ENCODE measurements at regions not wholly inside any gene's neighbourhood (a gene's known extent, or its start where the extent isn't known, plus 50 kb on each side); places are given as distances from the start of the nearest gene placed in this dataset.

GRCh38 chr15:96406701-96407100 lies 76.2 kb downstream of the NR2F2 start:
- Histone ChIP-seq H3K27ac (ENCODE audit: extremely low read depth, low read depth, low read length) (no peak overlapping the region), H3K9me3 (ENCODE audit: control insufficient read depth, insufficient read depth, low read depth, low read length) (no peaks in the 10 kb centered on the region), H3K36me3 (ENCODE audit: control insufficient read depth in 2 of 2, insufficient read depth in 1 of 2, low read length in 2 of 2) (no peaks in the 10 kb centered on the region), H3K4me1 (ENCODE audit: control insufficient read depth, insufficient read depth, low read length) (peaks cover 10% of the 10 kb centered on the region), H3K4me3 (ENCODE audit: low read depth, low read length) (no peak overlapping the region)
- ChIA-PET CTCF (interaction anchor here (0.6 kb wide), 1 partner anchor 1877 kb away, joined by 3 read pairs; no protein-coding TSS in a partner anchor), POLR2A (no interaction called here)
- TF ChIP-seq ZNF580 (tag by site-specific recombination; IDR thresholded peaks at IDR 0.05) = no peak
- no peak for TF ChIP-seq OSR2 (tag by site-specific recombination; IDR thresholded peaks at IDR 0.05)
- no peak for TF ChIP-seq YY1 (tag by site-specific recombination; IDR thresholded peaks at IDR 0.05)
- no peak for TF ChIP-seq ZNF19 (tag by site-specific recombination; IDR thresholded peaks at IDR 0.05; ENCODE audit: low read depth)
- TF ChIP-seq ZNF792 (tag by site-specific recombination; IDR thresholded peaks at IDR 0.05) = no peak
- no peak for TF ChIP-seq ZNF24 (tag by site-specific recombination; IDR thresholded peaks at IDR 0.05)
- no peak for TF ChIP-seq YY2 (tag by site-specific recombination; IDR thresholded peaks at IDR 0.05)
- TF ChIP-seq, protein P1, sequence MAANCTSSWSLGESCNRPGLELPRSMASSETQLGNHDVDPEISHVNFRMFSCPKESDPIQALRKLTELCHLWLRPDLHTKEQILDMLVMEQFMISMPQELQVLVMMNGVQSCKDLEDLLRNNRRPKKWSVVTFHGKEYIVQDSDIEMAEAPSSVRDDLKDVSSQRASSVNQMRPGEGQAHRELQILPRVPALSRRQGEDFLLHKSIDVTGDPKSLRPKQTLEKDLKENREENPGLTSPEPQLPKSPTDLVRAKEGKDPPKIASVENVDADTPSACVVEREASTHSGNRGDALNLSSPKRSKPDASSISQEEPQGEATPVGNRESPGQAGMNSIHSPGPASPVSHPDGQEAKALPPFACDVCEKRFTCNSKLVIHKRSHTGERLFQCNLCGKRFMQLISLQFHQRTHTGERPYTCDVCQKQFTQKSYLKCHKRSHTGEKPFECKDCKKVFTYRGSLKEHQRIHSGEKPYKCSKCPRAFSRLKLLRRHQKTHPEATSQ (tag by site-specific recombination; IDR thresholded peaks at IDR 0.05) = no peak
- TF ChIP-seq ZNF549 (tag by site-specific recombination; IDR thresholded peaks at IDR 0.05) = no peak
- TF ChIP-seq WT1 (tag by site-specific recombination; IDR thresholded peaks at IDR 0.05) = no peak
- no peak for TF ChIP-seq ZNF777 (tag by site-specific recombination; IDR thresholded peaks at IDR 0.05; ENCODE audit: borderline replicate concordance)
- TF ChIP-seq ZBTB1 (tag by site-specific recombination; IDR thresholded peaks at IDR 0.05) = no peak
- no peak for TF ChIP-seq PRDM1 (tag by site-specific recombination; IDR thresholded peaks at IDR 0.05)
- TF ChIP-seq ZBTB6 (tag by site-specific recombination; IDR thresholded peaks at IDR 0.05) = no peak
- TF ChIP-seq ZNF10 (tag by site-specific recombination; IDR thresholded peaks at IDR 0.05) = no peak
- no peak for TF ChIP-seq ZNF350 (tag by site-specific recombination; IDR thresholded peaks at IDR 0.05)
- TF ChIP-seq ZNF610 (tag by site-specific recombination; IDR thresholded peaks at IDR 0.05; ENCODE audit: borderline replicate concordance) = no peak

GRCh38 chr15:96407482-96407881 lies 77.0 kb downstream of the NR2F2 start:
- Histone ChIP-seq H3K9me3 (ENCODE audit: control insufficient read depth, insufficient read depth, low read depth, low read length) (no peaks in the 10 kb centered on the region), H3K4me3 (ENCODE audit: low read depth, low read length) (no peak overlapping the region), H3K4me1 (ENCODE audit: control insufficient read depth, insufficient read depth, low read length) (peaks cover 18% of the 10 kb centered on the region), H3K27ac (ENCODE audit: extremely low read depth, low read depth, low read length) (no peak overlapping the region), H3K36me3 (ENCODE audit: control insufficient read depth in 2 of 2, insufficient read depth in 1 of 2, low read length in 2 of 2) (no peaks in the 10 kb centered on the region)
- ChIA-PET POLR2A (no interaction called here), CTCF (interaction anchor here (0.6 kb wide), 1 partner anchor 1876 kb away, joined by 3 read pairs; no protein-coding TSS in a partner anchor)
- TF ChIP-seq ZNF18 (tag by site-specific recombination; IDR thresholded peaks at IDR 0.05) (peak; percentile 80), ZNF580 (tag by site-specific recombination; IDR thresholded peaks at IDR 0.05) (no peak)

Measured in HEK293 (cell line).